Thoracic aorta (tissue), 2 donors: ENCODE measurements at regions not wholly inside any gene's neighbourhood (a gene's known extent, or its start where the extent isn't known, plus 50 kb on each side); places are given as distances from the start of the nearest gene placed in this dataset.

Experiments used
- ATAC-seq: fragments of 150-250 bp; one replicate; pipeline ENCODE4 v1.8.0; 2017; ENCODE audit warnings: low read depth; ENCODE audit not compliant: insufficient number of reproducible peaks, low FRiP score
- DNase-seq: peaks from one replicate; pipeline ENCODE4 v3.0.0-alpha.2; 2020; ENCODE audit warnings: low spot score
- H3K27ac ChIP-seq, 2 donors: fragments of 200-600 bp; sonication (generic); 1 replicate in 1 of 2; 2 replicates in 1 of 2; pipeline ENCODE4 v1.5.1; 2016; ENCODE audit warnings: mild to moderate bottlenecking in 2 of 2, moderate library complexity in 2 of 2
- H3K27me3 ChIP-seq: fragments of 200-600 bp; sonication (generic); replicated peaks from 2 replicates; pipeline ENCODE4 v1.6.0; 2016; ENCODE audit warnings: mild to moderate bottlenecking; ENCODE audit not compliant: insufficient read depth
- H3K36me3 ChIP-seq: fragments of 200-600 bp; sonication (generic); one replicate; pipeline ENCODE4 v1.5.1; 2016
- H3K4me1 ChIP-seq, 2 donors: fragments of 200-600 bp; sonication (generic); 1 replicate in 1 of 2; 2 replicates in 1 of 2; pipeline versions ENCODE4 v1.5.1 to v1.6.0; 2016; ENCODE audit warnings: low read depth in 2 of 2, mild to moderate bottlenecking in 1 of 2; ENCODE audit not compliant: control insufficient read depth in 1 of 2
- H3K4me3 ChIP-seq: fragments of 200-600 bp; sonication (generic); 2 replicates; pipeline ENCODE4 v1.5.1; 2016; ENCODE audit warnings: mild to moderate bottlenecking
- H3K9me3 ChIP-seq: fragments of 200-600 bp; sonication (generic); 2 replicates; pipeline ENCODE4 v1.5.1; 2016
- CTCF ChIP-seq: fragments of 200-600 bp; sonication (generic); IDR thresholded peaks from one replicate; pipeline ENCODE4 v1.5.1; 2019; ENCODE audit warnings: antibody characterized with exemption

- ATAC-seq (no peak), DNase-seq (no peak)
- Histone ChIP-seq H3K36me3 (no peaks in the 10 kb centered on the region), H3K4me1 (no peaks in the 10 kb centered on the region), H3K4me3 (no peak overlapping the region), H3K27me3 (no peaks in the 10 kb centered on the region), H3K9me3 (no peaks in the 10 kb centered on the region), H3K27ac (no peak overlapping the region)
- TF ChIP-seq CTCF, result no peak
Observed at GRCh38 chr16:13613165-13613564, 306.8 kb upstream of the ERCC4 start.

DNA sequence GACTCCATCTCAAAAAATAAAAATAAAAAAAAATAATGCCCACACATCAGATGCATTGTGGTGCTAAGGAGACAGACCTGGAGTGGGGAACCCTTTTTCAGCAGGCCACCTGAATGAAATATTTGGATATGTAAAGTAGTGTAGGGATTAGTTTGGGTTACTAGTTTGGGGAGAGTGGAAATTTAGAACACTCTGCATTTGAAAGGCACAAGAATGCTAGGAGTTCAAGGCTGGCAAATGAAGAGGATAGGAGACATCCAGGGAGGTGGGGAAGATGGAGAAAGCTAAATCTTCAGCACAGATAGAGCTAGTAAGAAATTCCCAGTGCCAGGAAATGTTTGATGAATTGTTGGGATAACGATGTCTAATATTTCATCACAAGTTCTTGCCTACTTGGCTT, 298.3 kb upstream of the ERCC4 start:
- Histone ChIP-seq H3K27me3 (no peaks in the 10 kb centered on the region), H3K36me3 (no peaks in the 10 kb centered on the region), H3K4me3 (no peak overlapping the region), H3K27ac (no peak overlapping the region), H3K9me3 (no peaks in the 10 kb centered on the region), H3K4me1 (no peaks in the 10 kb centered on the region)
- no peak for ATAC-seq
- no peak for TF ChIP-seq CTCF
- no peak for DNase-seq

GRCh38 chr16:13628156-13628555, 291.8 kb upstream of the ERCC4 start:
- no peak for TF ChIP-seq CTCF
- no peaks in the 10 kb centered on the region for H3K36me3 ChIP-seq

GRCh38 chr16:13629704-13630103, 290.2 kb upstream of the ERCC4 start:
- ATAC-seq (no peak), DNase-seq (no peak)
- Histone ChIP-seq H3K27me3 (no peaks in the 10 kb centered on the region), H3K36me3 (no peaks in the 10 kb centered on the region), H3K4me1 (no peaks in the 10 kb centered on the region), H3K9me3 (no peaks in the 10 kb centered on the region), H3K27ac (no peak overlapping the region), H3K4me3 (no peak overlapping the region)
- TF ChIP-seq CTCF, result no peak

More at GRCh38 chr16:13628156-13628555, 291.8 kb upstream of the ERCC4 start:
- no peaks in the 10 kb centered on the region for H3K9me3 ChIP-seq
- H3K4me3 ChIP-seq, result no peak overlapping the region
- H3K27me3 ChIP-seq, result no peaks in the 10 kb centered on the region
- ATAC-seq (no peak), DNase-seq (no peak)
- H3K4me1 ChIP-seq, result no peaks in the 10 kb centered on the region
- no peak overlapping the region for H3K27ac ChIP-seq

GRCh38 chr16:13630374-13630773, 289.6 kb upstream of the ERCC4 start:
- no peak for DNase-seq
- Histone ChIP-seq H3K9me3 (no peaks in the 10 kb centered on the region), H3K27ac (no peak overlapping the region), H3K27me3 (no peaks in the 10 kb centered on the region), H3K4me1 (no peaks in the 10 kb centered on the region), H3K4me3 (no peak overlapping the region), H3K36me3 (no peaks in the 10 kb centered on the region)
- ATAC-seq, result no peak
- TF ChIP-seq CTCF, result no peak
